Neural progenitor cell (in vitro differentiated cells): ENCODE measurements at regions not wholly inside any gene's neighbourhood (a gene's known extent, or its start where the extent isn't known, plus 50 kb on each side); places are given as distances from the start of the nearest gene placed in this dataset.

Experiments used
- DNase-seq: peaks from one replicate; pipeline ENCODE4 v3.0.0-alpha.2; 2016; ENCODE audit warnings: low spot score
- H2AFZ ChIP-seq: fragments of 200-600 bp; sonication (generic); replicated peaks from 2 replicates; pipeline ENCODE4 v1.6.1; 2016; ENCODE audit warnings: antibody characterized with exemption
- H3F3A ChIP-seq: fragments of 200-600 bp; sonication (generic); 2 replicates; pipeline ENCODE4 v1.6.1; 2016; ENCODE audit warnings: antibody characterized with exemption, low read depth
- H3K27ac ChIP-seq: fragments of 200-600 bp; sonication (generic); 2 replicates; pipeline ENCODE4 v1.5.1; 2016; ENCODE audit warnings: mild to moderate bottlenecking
- H3K27me3 ChIP-seq: fragments of 200-600 bp; sonication (generic); 2 replicates; pipeline ENCODE4 v1.6.1; 2016; ENCODE audit warnings: mild to moderate bottlenecking, moderate library complexity
- H3K36me3 ChIP-seq: fragments of 200-600 bp; sonication (generic); 2 replicates; pipeline ENCODE4 v1.5.1; 2016
- H3K4me1 ChIP-seq: fragments of 200-600 bp; sonication (generic); 2 replicates; pipeline ENCODE4 v1.6.1; 2016; ENCODE audit warnings: mixed run types
- H3K4me2 ChIP-seq: fragments of 200-600 bp; sonication (generic); 2 replicates; pipeline ENCODE4 v1.6.1; 2016
- H3K4me3 ChIP-seq: fragments of 200-600 bp; sonication (generic); 2 replicates; pipeline ENCODE4 v1.5.1; 2016
- H3K79me2 ChIP-seq: fragments of 200-600 bp; sonication (generic); 2 replicates; pipeline ENCODE4 v1.6.1; 2016; ENCODE audit warnings: low read depth
- H3K9ac ChIP-seq: fragments of 200-600 bp; sonication (generic); 2 replicates; pipeline ENCODE4 v1.6.1; 2016
- H3K9me3 ChIP-seq: fragments of 200-600 bp; sonication (generic); 2 replicates; pipeline ENCODE4 v1.5.1; 2016; ENCODE audit warnings: low read depth
- H4K20me1 ChIP-seq: fragments of 200-600 bp; sonication (generic); 2 replicates; pipeline ENCODE4 v1.6.1; 2016; ENCODE audit warnings: low read depth
- H3K27ac Mint-ChIP-seq: 3 replicates; pipeline ENCODE4 v1.8.0; 2021; ENCODE audit warnings: mixed read lengths
- H3K27me3 Mint-ChIP-seq: 2 replicates; pipeline ENCODE4 v1.8.0; 2022; ENCODE audit warnings: low read depth, mild to moderate bottlenecking, inconsistent platforms, moderate library complexity, mixed read lengths; ENCODE audit not compliant: insufficient read depth
- H3K36me3 Mint-ChIP-seq: 3 replicates; pipeline ENCODE4 v1.8.0; 2021; ENCODE audit warnings: mixed read lengths
- H3K4me1 Mint-ChIP-seq: 3 replicates; pipeline ENCODE4 v1.8.0; 2021; ENCODE audit warnings: mixed read lengths
- H3K4me3 Mint-ChIP-seq: 3 replicates; pipeline ENCODE4 v1.8.0; 2021; ENCODE audit warnings: mild to moderate bottlenecking, moderate library complexity, mixed read lengths
- H3K9me3 Mint-ChIP-seq: 3 replicates; pipeline ENCODE4 v1.8.0; 2020; ENCODE audit warnings: mixed read lengths
- CTCF ChIP-seq: fragments of 200-600 bp; sonication (generic); IDR thresholded peaks from 2 replicates; pipeline ENCODE4 v1.5.1; 2017; ENCODE audit warnings: antibody characterized with exemption, mild to moderate bottlenecking
- EZH2 ChIP-seq: fragments of 200-600 bp; sonication (generic); IDR thresholded peaks from 2 replicates; pipeline ENCODE4 v1.6.1; 2017; ENCODE audit warnings: antibody characterized with exemption, mild to moderate bottlenecking, moderate library complexity
- EZH2phosphoT487 ChIP-seq: fragments of 200-600 bp; sonication (generic); IDR thresholded peaks from 2 replicates; pipeline ENCODE4 v1.6.1; 2017; ENCODE audit warnings: antibody characterized with exemption

- H3F3A ChIP-seq: no peaks in the 10 kb centered on the region
- peaks cover 8% of the 10 kb centered on the region for H3K9me3 Mint-ChIP-seq
- H3K4me1 Mint-ChIP-seq: peaks cover 16% of the 10 kb centered on the region
Observed at GRCh38 chr7:3135626-3136025, 92.0 kb upstream of the CARD11 start.

GRCh38 chr7:3138206-3138605 is 94.5 kb upstream of the CARD11 start:
- Histone ChIP-seq H3K9ac (no peak overlapping the region), H4K20me1 (no peaks in the 10 kb centered on the region), H3K36me3 (no peaks in the 10 kb centered on the region), H3K4me3 (no peak overlapping the region), H3K4me1 (peaks cover 6% of the 10 kb centered on the region), H3K9me3 (no peaks in the 10 kb centered on the region), H3K4me2 (no peak overlapping the region), H3K27ac (no peak overlapping the region), H2AFZ (no peak overlapping the region), H3K27me3 (no peaks in the 10 kb centered on the region), H3F3A (no peaks in the 10 kb centered on the region), H3K79me2 (no peaks in the 10 kb centered on the region)
- Mint-ChIP-seq H3K4me3 (no peak overlapping the region), H3K9me3 (peaks cover 6% of the 10 kb centered on the region), H3K4me1 (peaks cover 16% of the 10 kb centered on the region), H3K36me3 (no peaks in the 10 kb centered on the region), H3K27ac (no peak overlapping the region), H3K27me3 (peaks cover 5% of the 10 kb centered on the region)
- no peak for DNase-seq
- TF ChIP-seq EZH2 (no peak), CTCF (no peak), EZH2phosphoT487 (no peak)

More at GRCh38 chr7:3135626-3136025, 92.0 kb upstream of the CARD11 start:
- no peak for TF ChIP-seq EZH2phosphoT487
- TF ChIP-seq EZH2: no peak
- no peak for TF ChIP-seq CTCF
- no peaks in the 10 kb centered on the region for H3K79me2 ChIP-seq
- no peak overlapping the region for H3K27ac Mint-ChIP-seq
- no peak for DNase-seq
- H2AFZ ChIP-seq: no peak overlapping the region
- no peaks in the 10 kb centered on the region for H3K27me3 ChIP-seq
- no peaks in the 10 kb centered on the region for H3K36me3 Mint-ChIP-seq
- no peak overlapping the region for H3K9ac ChIP-seq
- no peak overlapping the region for H3K4me3 Mint-ChIP-seq
- H3K27ac ChIP-seq: no peak overlapping the region
- peaks cover 9% of the 10 kb centered on the region for H3K27me3 Mint-ChIP-seq
- H3K4me3 ChIP-seq: no peak overlapping the region
- no peak overlapping the region for H3K4me2 ChIP-seq
- H3K36me3 ChIP-seq: no peaks in the 10 kb centered on the region
- H3K4me1 ChIP-seq: peaks cover 6% of the 10 kb centered on the region
- no peaks in the 10 kb centered on the region for H3K9me3 ChIP-seq
- H4K20me1 ChIP-seq: no peaks in the 10 kb centered on the region

DNA sequence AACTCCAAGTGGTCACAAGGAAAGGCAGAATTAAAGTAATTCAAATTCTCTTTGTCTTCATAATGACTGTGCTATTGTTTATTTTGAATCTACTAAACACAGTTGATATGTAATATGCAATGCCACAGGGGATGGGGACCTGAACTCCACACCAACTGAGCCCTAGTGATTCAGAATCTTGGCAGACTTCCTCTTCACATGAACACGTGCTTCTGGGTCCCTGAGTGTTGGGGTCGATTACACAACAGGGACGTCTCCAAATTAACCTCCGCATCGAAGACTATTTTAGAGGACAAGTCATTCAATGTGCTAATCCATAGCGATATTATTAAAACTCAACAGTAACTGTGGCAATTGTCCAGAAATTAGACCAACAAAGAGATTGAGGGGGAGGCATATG is 95.3 kb upstream of the CARD11 start:
- Histone ChIP-seq H3K9ac (no peak overlapping the region), H2AFZ (no peak overlapping the region), H3K4me2 (no peak overlapping the region), H3K79me2 (no peaks in the 10 kb centered on the region), H3K27me3 (no peaks in the 10 kb centered on the region), H4K20me1 (no peaks in the 10 kb centered on the region), H3K4me1 (peaks cover 6% of the 10 kb centered on the region), H3K4me3 (no peak overlapping the region), H3K27ac (no peak overlapping the region), H3K9me3 (no peaks in the 10 kb centered on the region), H3F3A (no peaks in the 10 kb centered on the region), H3K36me3 (no peaks in the 10 kb centered on the region)
- peaks cover 5% of the 10 kb centered on the region for H3K27me3 Mint-ChIP-seq
- peaks cover 18% of the 10 kb centered on the region for H3K4me1 Mint-ChIP-seq
- H3K27ac Mint-ChIP-seq: peak overlapping the region; percentile 72
- H3K36me3 Mint-ChIP-seq: no peaks in the 10 kb centered on the region
- TF ChIP-seq CTCF (no peak), EZH2 (no peak), EZH2phosphoT487 (no peak)
- H3K9me3 Mint-ChIP-seq: peaks cover 6% of the 10 kb centered on the region
- no peak for DNase-seq
- no peak overlapping the region for H3K4me3 Mint-ChIP-seq

- Mint-ChIP-seq H3K4me3 (no peak overlapping the region), H3K9me3 (peaks cover 6% of the 10 kb centered on the region), H3K36me3 (no peaks in the 10 kb centered on the region), H3K4me1 (peaks cover 19% of the 10 kb centered on the region), H3K27me3 (peaks cover 2% of the 10 kb centered on the region), H3K27ac (no peak overlapping the region)
- Histone ChIP-seq H3K79me2 (no peaks in the 10 kb centered on the region), H3K4me2 (no peak overlapping the region), H4K20me1 (no peaks in the 10 kb centered on the region), H2AFZ (no peak overlapping the region), H3K4me3 (no peak overlapping the region), H3K4me1 (no peaks in the 10 kb centered on the region), H3K36me3 (no peaks in the 10 kb centered on the region), H3F3A (no peaks in the 10 kb centered on the region), H3K9ac (no peak overlapping the region), H3K9me3 (no peaks in the 10 kb centered on the region), H3K27ac (no peak overlapping the region), H3K27me3 (no peaks in the 10 kb centered on the region)
- no peak for DNase-seq
- TF ChIP-seq EZH2: no peak
- no peak for TF ChIP-seq EZH2phosphoT487
- no peak for TF ChIP-seq CTCF
Observed at GRCh38 chr7:3140834-3141233, 97.2 kb upstream of the CARD11 start.
